GM23338 (cell line): ENCODE measurements at regions not wholly inside any gene's neighbourhood (a gene's known extent, or its start where the extent isn't known, plus 50 kb on each side); places are given as distances from the start of the nearest gene placed in this dataset.

Experiments
- POLR2AphosphoS5 ChIP-seq: IDR thresholded peaks from 2 replicates; pipeline ENCODE4 v1.6.1; 2016; ENCODE audit warnings: antibody characterized with exemption, low read depth
- REST ChIP-seq: IDR thresholded peaks from one replicate; pipeline ENCODE4 v1.6.1; 2018; ENCODE audit warnings: antibody characterized with exemption; ENCODE audit not compliant: unreplicated experiment
- ZNF331 ChIP-seq: fragments of 250-450 bp; sonication (Bioruptor Pico); IDR thresholded peaks from 2 replicates; pipeline ENCODE4 v1.5.0; 2020; ENCODE audit warnings: low read depth, mild to moderate bottlenecking, moderate library complexity
- TF ChIP-seq, protein P1 (sequence below), 2 experiments: fragments of 200-600 bp in 1 of 2; sonication (generic) in 1 of 2; conservative IDR thresholded peaks; 2 replicates each; pipeline versions ENCODE4 v1.5.1 to v1.6.1; 2016 to 2017; ENCODE audit warnings: antibody characterized with exemption in 2 of 2, low read depth in 2 of 2, mild to moderate bottlenecking in 2 of 2, moderate library complexity in 1 of 2

DNA sequence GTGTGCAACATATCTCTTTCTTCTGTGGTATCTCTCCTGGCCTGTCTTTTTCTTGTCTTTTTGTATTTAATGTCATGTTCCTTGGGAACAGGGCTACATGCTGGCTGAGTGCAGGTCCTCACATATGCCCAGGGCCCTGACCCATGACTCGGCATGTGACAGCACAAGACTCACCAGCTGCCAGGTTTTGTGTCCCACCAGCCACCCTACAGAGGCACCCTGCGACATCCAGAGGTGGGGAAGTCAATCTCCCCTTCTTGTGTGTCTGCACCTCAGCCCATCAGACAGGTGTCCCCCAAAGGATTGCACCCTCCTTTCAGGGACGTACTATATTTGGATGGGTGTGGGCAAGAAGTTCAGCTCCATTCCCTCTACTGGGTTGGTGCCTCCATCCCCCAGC, 576.3 kb downstream of the RNF144B start:
- TF ChIP-seq, protein P1, sequence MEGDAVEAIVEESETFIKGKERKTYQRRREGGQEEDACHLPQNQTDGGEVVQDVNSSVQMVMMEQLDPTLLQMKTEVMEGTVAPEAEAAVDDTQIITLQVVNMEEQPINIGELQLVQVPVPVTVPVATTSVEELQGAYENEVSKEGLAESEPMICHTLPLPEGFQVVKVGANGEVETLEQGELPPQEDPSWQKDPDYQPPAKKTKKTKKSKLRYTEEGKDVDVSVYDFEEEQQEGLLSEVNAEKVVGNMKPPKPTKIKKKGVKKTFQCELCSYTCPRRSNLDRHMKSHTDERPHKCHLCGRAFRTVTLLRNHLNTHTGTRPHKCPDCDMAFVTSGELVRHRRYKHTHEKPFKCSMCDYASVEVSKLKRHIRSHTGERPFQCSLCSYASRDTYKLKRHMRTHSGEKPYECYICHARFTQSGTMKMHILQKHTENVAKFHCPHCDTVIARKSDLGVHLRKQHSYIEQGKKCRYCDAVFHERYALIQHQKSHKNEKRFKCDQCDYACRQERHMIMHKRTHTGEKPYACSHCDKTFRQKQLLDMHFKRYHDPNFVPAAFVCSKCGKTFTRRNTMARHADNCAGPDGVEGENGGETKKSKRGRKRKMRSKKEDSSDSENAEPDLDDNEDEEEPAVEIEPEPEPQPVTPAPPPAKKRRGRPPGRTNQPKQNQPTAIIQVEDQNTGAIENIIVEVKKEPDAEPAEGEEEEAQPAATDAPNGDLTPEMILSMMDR (conservative IDR thresholded peaks at IDR 0.05; ENCODE audit: low read depth in 2 of 2), result no peak
- TF ChIP-seq ZNF331 (CRISPR knock-in tag), result no peak
- TF ChIP-seq REST, result no peak
- TF ChIP-seq POLR2AphosphoS5, result no peak
